ENCODE measurements at regions not wholly inside any gene's neighbourhood (a gene's known extent, or its start where the extent isn't known, plus 50 kb on each side); places are given as distances from the start of the nearest gene placed in this dataset.

GRCh38 chr15:70154718-70155347 lies 57.1 kb upstream of the TLE3 start:
- DNase-seq, result no peak

DNA sequence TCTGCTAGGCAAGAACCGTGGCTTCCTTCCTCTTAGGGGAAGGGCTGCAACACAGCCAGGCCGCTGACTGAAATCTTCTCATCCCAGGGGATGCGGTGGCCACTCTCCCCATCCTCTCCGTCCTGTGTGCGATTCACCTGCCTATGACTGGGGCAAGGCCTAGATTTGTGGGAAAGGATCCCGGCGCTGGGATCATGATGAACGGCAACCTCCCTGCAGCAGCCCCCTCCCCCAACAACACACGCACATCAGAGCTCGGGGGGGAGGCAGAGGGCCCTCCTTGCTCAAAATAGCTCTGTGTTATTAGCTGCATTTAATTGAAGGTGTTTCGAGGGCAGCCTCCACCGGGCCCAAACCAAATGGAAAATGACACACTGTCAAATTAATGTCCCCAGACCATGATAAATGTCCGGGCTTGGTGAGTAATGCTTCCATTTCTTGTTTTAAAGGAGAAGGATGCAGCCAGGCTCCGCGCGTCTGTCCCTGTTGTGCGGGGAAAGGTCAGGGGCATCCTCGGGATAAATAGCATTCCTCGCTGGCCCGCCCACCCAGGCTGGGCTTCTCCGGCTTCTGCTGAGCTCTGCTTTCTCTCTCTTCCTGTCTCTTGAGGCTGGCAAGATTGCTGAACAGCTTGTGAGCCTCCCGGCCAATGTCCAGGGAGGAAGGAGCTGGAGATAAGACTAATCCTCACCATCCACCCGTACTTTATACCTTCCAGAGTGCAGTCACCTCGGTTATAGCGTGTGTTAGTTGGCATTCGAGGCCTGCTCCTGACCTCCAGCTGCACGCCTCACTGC lies 56.4 kb upstream of the TLE3 start:
- no peak for DNase-seq

DNA sequence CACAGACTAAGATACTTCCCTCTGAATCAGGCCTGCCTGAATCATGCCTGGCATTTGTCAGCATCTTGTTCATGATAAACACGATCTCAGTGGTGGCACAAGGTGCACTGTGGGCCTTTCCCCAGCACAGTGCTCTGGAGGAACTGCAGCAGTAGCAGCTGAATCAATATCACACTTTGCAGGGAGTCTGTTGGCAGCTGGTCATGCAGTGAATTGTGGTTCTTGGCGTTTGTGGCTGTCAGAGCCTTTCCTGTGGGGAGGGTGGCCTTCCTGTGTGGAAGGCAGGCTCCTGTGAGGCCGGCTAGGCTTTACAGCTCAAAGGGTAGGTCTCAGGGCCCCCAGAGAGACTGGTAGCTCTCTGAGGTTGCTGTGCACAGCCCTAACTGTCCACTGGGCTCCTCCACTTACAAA lies 54.4 kb upstream of the TLE3 start:
- no peak for DNase-seq

DNA sequence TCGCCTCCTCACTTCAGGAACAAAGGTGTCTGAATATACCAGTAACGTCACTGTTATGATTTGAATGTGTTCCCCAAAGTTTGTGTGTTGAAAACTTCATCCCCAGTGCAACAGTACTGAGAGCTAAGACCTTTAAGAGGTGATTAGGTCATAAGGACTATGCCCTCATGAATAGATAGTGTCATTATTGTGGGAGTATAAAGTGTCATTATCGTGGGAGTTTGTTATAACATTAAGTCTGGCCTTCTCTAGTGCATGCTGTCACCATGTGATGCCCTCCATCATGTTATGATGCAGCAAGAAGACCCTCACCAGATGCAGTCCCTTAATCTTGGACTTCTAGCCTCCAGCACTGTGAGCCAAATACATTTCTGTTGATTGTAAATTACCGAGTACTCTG lies 53.7 kb upstream of the TLE3 start:
- no peak for DNase-seq

DNA sequence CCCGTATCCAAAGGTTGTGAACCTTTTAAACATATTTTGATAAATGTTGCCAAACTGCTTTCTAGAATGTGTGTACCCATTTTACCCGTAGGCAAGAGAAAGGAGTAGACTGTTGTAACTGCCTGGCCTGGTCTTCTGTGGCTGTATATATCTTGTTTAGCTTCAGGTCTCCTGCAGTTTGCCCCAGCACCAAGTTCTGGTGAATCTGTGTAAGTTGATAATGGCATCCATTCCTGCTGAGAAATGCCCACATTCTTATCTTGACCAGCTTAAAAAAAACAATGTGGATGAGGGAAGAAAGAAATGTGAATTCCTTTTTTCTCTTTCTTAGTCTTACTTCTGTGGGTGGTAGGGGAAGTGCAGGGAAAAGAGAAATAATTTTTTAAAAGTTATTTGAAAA lies 53.3 kb upstream of the TLE3 start:
- DNase-seq, result no peak

DNA sequence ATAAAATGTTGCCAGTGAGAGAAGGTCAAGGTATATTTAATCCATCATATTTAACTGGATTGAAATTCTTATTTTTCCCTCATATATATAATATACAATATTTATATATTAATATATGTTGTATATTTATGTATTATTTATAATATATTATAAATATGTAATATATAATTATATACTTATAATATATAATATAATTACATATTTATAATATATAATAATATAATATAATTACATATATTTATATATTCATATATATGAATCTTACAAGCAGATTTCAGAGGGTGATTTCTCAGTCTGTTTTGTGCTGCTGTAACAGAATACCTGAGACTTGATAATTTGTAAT lies 52.7 kb upstream of the TLE3 start:
- no peak for DNase-seq

DNA sequence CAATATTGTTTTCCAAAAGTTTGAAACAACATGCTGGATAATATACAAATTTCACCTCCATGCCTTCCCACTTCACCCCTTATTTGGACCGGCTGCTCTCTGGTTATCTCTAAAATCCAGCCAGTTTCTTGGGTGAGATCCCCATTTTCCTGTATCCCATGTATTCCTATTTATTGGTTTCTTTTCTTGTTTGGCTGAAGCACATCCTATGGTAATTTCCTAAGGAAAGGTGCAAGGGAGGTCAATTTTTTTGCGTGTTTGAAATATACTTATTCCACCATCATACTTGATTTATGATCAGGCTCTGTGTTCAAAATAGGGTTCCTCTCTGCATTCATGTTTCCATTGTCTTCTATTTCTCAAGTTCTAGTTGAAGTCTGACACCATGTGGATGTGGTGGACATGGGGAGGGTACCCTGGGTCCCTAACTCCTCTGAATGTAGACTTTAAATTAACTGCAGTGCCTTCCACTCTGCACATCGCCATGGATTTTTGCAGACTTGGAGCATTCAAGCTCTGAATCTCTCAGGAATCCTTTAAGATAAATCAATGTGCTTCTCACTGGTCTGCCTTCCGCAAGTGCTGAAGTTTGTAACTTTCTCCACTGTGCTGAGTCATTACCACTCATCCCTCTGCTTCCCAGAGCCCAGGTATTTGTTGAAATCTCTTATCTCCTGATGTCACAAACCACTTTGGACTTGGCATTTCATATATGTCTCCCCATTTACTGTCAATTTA lies 52.1 kb upstream of the TLE3 start:
- no peak for DNase-seq

DNA sequence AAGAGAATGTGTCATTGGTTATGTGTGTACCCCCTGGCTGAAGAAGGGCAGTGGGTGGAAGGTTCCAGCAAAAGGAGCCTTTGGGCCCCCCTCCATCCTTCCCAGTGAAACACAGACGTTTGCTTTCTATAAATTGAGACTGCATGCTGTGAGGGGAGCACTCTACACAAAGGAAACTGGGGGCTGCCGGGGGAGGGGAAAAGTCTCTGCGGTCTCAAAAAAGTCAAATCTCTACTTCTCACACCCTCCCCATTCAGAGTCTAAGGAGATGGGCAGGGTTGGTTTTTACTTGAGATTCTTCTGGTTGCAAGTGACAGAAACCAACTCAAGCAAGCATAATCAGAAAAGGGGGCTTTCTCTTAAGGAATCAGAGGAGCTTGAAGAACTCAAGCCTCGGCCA lies 50.1 kb upstream of the TLE3 start:
- DNase-seq, result no peak

Data from right kidney (tissue), 1 donor.